AG20443 (cell line): ENCODE measurements at regions not wholly inside any gene's neighbourhood (a gene's known extent, or its start where the extent isn't known, plus 50 kb on each side); places are given as distances from the start of the nearest gene placed in this dataset.
"Not testable (repeated sequence)": the region's sequence is repeated elsewhere in the genome, so short reads cannot be mapped to it uniquely, and the experiment has no call there.

Experiments
- DNase-seq: peaks from one replicate; pipeline ENCODE4 v3.0.0; 2012; ENCODE audit warnings: low spot score, mixed read lengths

DNA sequence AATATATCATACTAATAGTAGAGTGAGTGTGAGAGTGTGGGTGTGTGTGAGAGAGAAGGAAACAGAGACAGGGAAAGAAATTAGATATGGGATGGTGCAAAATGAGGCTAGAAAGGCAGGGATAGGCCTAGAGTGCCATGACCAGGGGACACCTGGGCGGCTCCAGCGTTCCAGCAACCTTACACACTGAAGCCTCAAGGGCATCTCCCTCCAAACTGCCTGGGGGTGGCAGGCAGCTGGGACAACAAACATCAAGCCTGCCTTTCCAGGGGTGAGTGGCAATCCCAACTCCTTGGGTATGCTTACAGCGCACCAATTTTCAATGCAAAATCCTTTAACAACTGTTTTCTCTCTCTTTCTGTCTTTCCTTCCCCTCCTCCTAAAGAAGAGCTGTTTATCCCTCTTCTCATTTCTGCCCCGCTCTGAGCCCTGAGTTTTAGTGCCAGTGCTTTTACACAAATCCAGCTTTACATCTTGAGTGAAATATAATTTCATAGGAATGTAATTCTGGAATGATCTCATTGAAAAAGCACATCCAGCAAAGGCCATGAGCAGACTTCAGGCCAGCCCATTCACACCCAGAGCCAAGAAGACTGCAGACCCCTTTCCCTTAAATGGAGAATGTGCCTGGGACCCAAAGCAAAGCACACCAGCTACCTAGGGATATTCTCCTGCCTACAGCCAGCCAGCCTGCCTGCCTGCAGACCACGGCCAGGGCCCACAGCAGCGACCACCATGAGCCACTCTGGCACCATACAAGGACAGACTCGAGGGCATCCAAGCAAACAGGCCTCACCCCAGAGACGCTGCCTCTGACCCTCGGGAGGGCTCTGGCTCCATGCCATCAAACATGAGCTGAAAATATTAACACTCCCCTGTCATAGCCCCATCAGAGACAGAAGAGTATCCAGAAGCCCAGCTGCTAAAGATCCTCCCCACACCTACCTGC lies 90.3 kb downstream of the RPL27A start:
- no peak for DNase-seq

- no peak for DNase-seq
Observed at GRCh38 chr11:8773916-8774539, 91.4 kb downstream of the RPL27A start.

DNA sequence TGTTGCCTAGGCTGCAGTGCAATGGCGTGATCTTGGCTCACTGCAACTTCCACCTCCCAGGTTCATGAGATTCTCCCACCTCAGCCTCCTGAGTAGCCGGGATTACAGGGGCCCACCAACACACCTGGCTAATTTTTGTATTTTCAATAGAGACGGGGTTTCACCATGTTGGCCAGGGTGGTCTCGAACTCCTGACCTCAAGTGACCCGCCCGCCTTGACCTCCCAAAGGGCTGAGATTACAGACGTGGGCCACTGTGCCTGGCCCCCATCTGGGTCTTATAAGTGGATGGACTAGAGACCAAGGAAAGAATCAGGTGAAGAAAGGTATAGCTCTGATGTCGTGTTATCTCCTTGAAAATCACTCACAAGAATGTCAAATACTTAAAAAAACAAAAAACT lies 92.3 kb downstream of the RPL27A start:
- DNase-seq: not testable (repeated sequence)

- no peak for DNase-seq
Observed at GRCh38 chr11:8775332-8775731, 92.7 kb downstream of the RPL27A start.

DNA sequence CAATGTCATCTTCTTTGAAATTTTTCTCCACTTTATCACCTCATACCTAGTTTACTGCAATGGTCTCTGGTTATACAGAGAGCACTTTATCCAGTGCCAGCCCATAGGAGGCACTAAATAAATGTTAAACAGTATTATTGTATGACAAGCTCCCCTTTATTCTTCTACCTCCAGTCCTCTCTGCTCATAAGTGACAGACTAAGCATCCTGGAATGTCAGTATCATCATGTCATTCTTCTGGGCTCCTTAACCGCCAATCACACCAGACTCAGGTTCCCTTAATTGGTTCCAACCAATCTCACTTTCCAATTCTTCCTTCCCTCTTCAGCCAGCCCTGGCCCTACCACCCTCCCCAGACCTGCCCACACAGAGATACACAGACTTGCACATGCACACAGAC lies 93.1 kb downstream of the RPL27A start:
- DNase-seq: no peak

GRCh38 chr11:8776209-8776608 lies 93.6 kb downstream of the RPL27A start:
- DNase-seq: no peak

- DNase-seq: peak; percentile 62
Observed at GRCh38 chr11:8777907-8778767, 95.5 kb downstream of the RPL27A start.

- no peak for DNase-seq
Observed at GRCh38 chr11:8779107-8779506, 96.5 kb downstream of the RPL27A start.

DNA sequence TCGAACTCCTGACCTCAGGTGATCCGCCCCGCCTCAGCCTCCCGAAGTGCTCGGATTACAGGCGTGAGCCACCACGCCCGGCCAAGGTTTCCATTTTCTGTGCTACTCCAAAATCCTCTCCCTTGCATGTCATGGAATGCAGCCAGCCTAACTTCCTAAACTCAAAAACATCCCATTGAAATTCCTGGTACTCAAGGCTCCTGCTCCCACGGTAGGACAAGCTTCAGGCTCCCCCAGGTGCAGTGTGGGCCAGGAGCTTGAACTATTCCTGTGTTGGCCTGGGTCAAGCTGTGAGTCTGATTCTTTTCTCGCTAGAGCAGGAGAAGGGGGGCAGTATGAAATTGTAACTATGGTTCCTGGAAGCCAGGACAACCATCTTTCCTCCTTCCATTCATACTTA lies 97.1 kb downstream of the RPL27A start:
- DNase-seq: no peak

- no peak for DNase-seq
Observed at GRCh38 chr11:8784954-8785353, 102.4 kb downstream of the RPL27A start.

- DNase-seq: no peak
Observed at GRCh38 chr11:8785457-8785856, 102.9 kb downstream of the RPL27A start.

- DNase-seq: no peak
Observed at GRCh38 chr11:8785998-8786397, 103.4 kb downstream of the RPL27A start.

DNA sequence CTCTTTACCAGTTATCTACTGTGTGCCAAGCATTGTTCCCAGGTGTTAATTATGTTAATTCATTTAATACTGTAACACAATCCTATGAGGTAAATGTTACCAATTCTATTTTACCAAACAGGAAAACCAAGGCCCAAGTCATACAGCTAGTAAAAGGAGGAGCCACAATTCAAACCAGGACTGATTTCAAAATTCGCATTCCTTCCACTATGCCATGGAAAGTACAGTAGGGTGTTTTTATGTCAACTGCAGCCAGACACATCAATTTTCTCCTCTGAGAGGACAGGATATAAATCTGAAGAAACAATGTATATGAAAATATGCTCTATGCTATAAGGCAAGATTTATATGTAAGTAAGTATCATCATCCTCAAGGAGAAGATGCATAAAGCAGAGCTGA lies 104.3 kb downstream of the RPL27A start:
- peak; percentile 40 for DNase-seq

DNA sequence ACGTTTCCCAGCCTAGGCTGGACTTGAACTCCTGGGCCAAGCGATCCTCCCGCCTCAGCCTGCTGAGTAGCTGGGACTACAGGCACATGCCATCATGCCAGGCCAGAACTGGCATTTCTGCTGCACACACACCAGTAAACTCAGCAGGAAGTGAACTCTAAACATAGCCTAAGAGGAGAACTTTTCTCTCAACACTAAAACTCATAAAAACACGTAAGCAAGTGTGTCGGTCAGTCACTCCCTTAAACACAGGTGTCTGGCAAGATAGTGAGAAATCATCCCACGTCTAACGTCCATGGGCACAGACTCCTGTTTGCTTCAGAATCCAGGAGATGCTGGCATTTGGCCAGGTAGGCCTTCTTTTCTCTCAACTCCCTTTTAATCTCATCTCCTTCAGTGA lies 104.8 kb downstream of the RPL27A start:
- no peak for DNase-seq

DNA sequence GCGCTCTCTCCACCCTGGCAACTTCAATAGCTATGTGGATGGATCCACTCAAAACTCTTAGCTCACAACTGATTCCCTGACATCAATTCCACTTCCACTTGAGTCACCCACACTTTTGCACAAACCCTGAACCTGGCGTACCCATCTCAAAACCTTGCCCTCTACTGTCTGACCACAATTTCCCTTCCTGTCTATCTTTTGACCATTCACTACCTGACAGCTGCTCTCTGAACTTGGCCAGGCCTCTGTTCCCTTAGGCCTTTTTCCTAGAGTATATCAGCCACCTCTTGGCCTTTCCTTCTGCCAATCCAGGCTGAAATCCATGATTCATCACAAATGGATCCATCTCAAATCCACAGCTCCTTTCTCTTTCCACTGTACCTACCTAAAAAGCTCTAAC lies 106.0 kb downstream of the RPL27A start:
- DNase-seq: no peak

GRCh38 chr11:8789864-8790263 lies 107.3 kb downstream of the RPL27A start:
- no peak for DNase-seq

DNA sequence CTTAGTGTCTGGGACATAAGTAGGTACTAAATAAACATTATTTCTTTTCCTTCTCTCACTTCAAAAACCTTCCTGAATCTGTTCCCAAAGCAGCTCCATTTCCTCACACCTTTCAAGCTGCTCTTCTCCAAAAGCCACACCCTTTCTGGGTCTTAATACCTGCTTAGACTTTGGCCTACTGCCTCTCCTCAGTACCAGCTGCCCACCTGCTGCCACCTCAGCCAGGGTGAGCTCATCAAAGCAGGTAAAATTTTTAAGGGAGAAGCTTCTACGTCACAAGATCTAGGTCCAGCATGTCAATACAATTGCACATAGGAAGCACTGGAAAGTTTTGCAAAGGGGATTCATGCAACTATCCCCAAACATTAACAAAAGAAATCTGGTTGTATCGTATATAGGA lies 108.4 kb downstream of the RPL27A start:
- DNase-seq: no peak

DNA sequence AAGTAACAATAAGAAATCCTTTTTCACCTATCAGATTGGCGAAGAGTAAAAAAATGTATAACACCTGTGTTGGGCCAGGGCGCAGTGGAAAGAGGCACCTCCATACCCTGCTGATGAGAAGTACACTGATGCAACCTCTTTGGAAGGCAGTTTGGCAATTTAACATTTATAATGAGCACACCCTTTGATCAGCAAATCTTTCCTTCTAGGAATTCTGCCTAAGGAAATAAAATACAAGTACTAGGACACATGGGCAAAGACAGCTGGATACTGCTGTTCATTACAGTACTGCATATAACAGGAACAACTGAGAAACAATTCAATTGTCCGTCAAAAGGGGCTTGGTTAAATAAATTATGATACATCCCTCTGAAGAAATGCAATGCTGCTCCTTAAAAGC lies 110.1 kb downstream of the RPL27A start:
- no peak for DNase-seq

DNA sequence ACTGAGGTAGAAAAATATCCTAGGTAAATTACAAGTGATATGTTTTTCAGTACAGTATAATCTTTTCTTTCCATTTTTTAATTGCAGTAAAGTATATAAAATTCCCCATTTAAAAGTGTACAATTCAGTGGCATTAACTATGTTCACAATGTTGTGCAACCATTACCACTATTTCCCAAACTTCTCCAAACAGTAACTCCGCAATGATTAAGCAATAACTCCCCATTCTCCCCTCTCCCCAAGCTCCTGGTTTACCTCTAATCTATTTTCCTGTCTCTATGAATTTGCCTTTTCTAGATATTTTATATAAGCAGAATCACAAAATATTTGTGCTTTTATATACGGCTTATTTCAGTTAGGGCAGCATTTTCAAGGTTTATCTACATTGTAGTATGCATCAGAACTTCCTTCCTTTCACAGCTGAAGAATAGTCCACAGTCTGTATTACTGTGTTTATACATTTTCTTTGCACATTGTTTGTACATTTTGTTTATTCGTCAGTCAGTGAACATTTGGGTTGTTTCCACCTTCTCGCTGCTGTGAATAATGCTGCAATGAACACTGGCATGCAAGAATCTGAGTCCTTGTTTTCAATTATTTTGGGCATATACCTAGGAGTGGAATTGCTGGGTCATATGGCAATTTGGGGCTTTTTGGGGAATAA lies 110.7 kb downstream of the RPL27A start:
- DNase-seq: no peak

- no peak for DNase-seq
Observed at GRCh38 chr11:8794126-8794525, 111.5 kb downstream of the RPL27A start.

GRCh38 chr11:8794677-8795103 lies 112.1 kb downstream of the RPL27A start:
- DNase-seq: no peak

DNA sequence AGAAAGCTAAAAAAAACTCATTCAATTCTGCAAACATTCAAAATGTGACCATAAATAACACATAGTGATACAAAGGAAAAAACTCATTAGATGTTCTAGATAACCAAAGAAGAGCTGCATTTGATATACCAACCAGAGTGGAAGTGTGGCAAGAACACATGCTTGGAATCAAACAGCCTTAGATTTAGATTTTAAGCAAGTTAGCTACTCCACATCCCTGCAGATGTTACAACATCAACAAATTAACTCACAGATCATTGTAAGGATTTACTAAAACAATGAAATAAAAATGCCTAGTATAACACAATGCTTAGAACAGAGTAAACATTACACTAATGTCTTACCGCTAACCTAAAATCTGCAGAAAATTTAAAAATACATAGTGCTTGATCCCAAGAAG lies 114.0 kb upstream of the AKIP1 start:
- no peak for DNase-seq
